Astrocyte (in vitro differentiated cells and primary cell): ENCODE measurements at regions not wholly inside any gene's neighbourhood (a gene's known extent, or its start where the extent isn't known, plus 50 kb on each side); places are given as distances from the start of the nearest gene placed in this dataset.

Source experiments
- EZH2 ChIP-seq: IDR thresholded peaks from 2 replicates; pipeline ENCODE4 v1.6.1; 2012; ENCODE audit warnings: mild to moderate bottlenecking, low read length, inconsistent platforms; ENCODE audit not compliant: insufficient read depth
- TF ChIP-seq, protein P1 (sequence below): IDR thresholded peaks from 2 replicates; pipeline ENCODE4 v1.5.1; 2011; ENCODE audit warnings: low read depth, mild to moderate bottlenecking, inconsistent platforms, low read length, moderate library complexity; ENCODE audit not compliant: insufficient read depth

DNA sequence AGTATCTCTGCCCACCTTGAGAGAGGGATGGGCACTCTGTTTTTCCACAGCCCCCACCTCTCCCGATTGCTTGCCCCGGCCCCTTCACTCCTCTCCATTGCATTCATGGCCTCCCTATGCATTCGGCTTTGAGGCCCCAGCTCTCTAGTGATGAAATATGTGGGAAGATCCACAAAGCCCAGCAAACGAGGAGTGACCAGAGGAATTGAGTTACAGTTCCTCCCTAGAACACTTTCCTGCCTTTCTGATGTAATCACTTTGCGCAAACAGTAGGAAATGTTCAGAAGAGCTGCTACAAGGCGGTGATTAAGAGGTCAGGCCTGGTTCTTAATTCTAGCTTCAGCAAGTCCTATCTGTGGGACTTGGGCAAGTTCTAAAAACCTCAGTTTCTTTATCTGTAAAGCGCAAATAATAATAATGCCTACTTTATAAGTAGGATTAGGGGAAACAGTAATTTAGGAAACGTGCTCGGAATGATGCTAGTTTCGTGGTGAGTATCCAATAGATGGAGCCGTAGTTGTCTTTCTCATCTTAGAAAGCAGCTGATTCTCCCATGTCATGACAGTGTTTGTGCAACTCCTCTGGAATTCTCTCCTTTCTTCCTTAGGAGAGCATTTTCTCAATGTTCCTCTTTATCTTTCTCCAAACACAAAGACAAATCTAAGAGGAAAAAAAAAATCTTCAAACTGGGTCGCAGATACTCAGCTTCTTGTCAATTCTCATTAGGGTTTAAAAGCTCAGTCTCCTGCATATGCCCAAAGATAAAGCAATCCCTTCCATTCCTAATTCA is 99.5 kb upstream of the MSX2 start:
- TF ChIP-seq, protein P1, sequence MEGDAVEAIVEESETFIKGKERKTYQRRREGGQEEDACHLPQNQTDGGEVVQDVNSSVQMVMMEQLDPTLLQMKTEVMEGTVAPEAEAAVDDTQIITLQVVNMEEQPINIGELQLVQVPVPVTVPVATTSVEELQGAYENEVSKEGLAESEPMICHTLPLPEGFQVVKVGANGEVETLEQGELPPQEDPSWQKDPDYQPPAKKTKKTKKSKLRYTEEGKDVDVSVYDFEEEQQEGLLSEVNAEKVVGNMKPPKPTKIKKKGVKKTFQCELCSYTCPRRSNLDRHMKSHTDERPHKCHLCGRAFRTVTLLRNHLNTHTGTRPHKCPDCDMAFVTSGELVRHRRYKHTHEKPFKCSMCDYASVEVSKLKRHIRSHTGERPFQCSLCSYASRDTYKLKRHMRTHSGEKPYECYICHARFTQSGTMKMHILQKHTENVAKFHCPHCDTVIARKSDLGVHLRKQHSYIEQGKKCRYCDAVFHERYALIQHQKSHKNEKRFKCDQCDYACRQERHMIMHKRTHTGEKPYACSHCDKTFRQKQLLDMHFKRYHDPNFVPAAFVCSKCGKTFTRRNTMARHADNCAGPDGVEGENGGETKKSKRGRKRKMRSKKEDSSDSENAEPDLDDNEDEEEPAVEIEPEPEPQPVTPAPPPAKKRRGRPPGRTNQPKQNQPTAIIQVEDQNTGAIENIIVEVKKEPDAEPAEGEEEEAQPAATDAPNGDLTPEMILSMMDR = no peak
- TF ChIP-seq EZH2 = no peak
